DMS53 treated with DMSO at 0.1 percent for 48 hours (cell line): ENCODE measurements at regions not wholly inside any gene's neighbourhood (a gene's known extent, or its start where the extent isn't known, plus 50 kb on each side); places are given as distances from the start of the nearest gene placed in this dataset.

Source experiments
- DNase-seq: peaks from one replicate; lab custom pipeline; 2025; ENCODE audit not compliant: unreplicated experiment; lab: John Stamatoyannopoulos, UW

GRCh38 chr9:99282406-99282805, 60.3 kb downstream of the SEC61B start:
- DNase-seq, result no peak

GRCh38 chr9:99285965-99286364, 63.9 kb downstream of the SEC61B start:
- DNase-seq, result no peak

GRCh38 chr9:99286536-99286935, 64.5 kb downstream of the SEC61B start:
- no peak for DNase-seq

GRCh38 chr9:99287641-99288040, 65.6 kb downstream of the SEC61B start:
- DNase-seq, result no peak

GRCh38 chr9:99288830-99289229, 66.7 kb downstream of the SEC61B start:
- DNase-seq, result no peak

- DNase-seq, result no peak
Measured at GRCh38 chr9:99294850-99295461, 72.9 kb downstream of the SEC61B start.

GRCh38 chr9:99296291-99296951, 74.3 kb downstream of the SEC61B start:
- no peak for DNase-seq

- no peak for DNase-seq
Measured at GRCh38 chr9:99298614-99299013, 76.5 kb downstream of the SEC61B start.

- DNase-seq, result no peak
Measured at GRCh38 chr9:99299211-99300102, 77.4 kb downstream of the SEC61B start.

- DNase-seq, result no peak
Measured at GRCh38 chr9:99300103-99300439, 78.0 kb downstream of the SEC61B start.

- DNase-seq, result no peak
Measured at GRCh38 chr9:99300603-99301002, 78.5 kb downstream of the SEC61B start.

GRCh38 chr9:99303177-99303576, 81.1 kb downstream of the SEC61B start:
- no peak for DNase-seq

GRCh38 chr9:99305124-99305523, 83.0 kb downstream of the SEC61B start:
- no peak for DNase-seq

- no peak for DNase-seq
Measured at GRCh38 chr9:99305820-99306811, 84.0 kb downstream of the SEC61B start.

GRCh38 chr9:99307851-99308250, 85.8 kb downstream of the SEC61B start:
- peak; percentile 51 for DNase-seq

GRCh38 chr9:99309141-99309939, 87.3 kb downstream of the SEC61B start:
- no peak for DNase-seq

GRCh38 chr9:99312736-99313135, 90.7 kb downstream of the SEC61B start:
- DNase-seq, result no peak

- no peak for DNase-seq
Measured at GRCh38 chr9:99319048-99319447, 97.0 kb downstream of the SEC61B start.

- DNase-seq, result no peak
Measured at GRCh38 chr9:99322299-99322698, 100.2 kb downstream of the SEC61B start.
